ELF-1 (cell line): ENCODE measurements at regions not wholly inside any gene's neighbourhood (a gene's known extent, or its start where the extent isn't known, plus 50 kb on each side); places are given as distances from the start of the nearest gene placed in this dataset.

Experiments used
- DNase-seq: peaks from one replicate; pipeline ENCODE4 v3.0.0-alpha.2; 2016; ENCODE audit warnings: low read depth, low spot score

GRCh38 chr4:60013464-60014184 is 1186.5 kb upstream of the ADGRL3 start:
- DNase-seq = no peak

GRCh38 chr4:60016971-60017370 is 1183.2 kb upstream of the ADGRL3 start:
- DNase-seq = no peak

- DNase-seq = no peak
Measured at GRCh38 chr4:60019180-60019579, 1180.9 kb upstream of the ADGRL3 start.

GRCh38 chr4:60019946-60020345 is 1180.2 kb upstream of the ADGRL3 start:
- DNase-seq = no peak

- DNase-seq = no peak
Measured at GRCh38 chr4:60020389-60020788, 1179.7 kb upstream of the ADGRL3 start.

GRCh38 chr4:60033826-60034225 is 1166.3 kb upstream of the ADGRL3 start:
- DNase-seq = peak; percentile 1

- DNase-seq = peak; percentile 11
Measured at GRCh38 chr4:60034361-60034760, 1165.8 kb upstream of the ADGRL3 start.

GRCh38 chr4:60039908-60040307 is 1160.2 kb upstream of the ADGRL3 start:
- no peak for DNase-seq

- DNase-seq = no peak
Measured at GRCh38 chr4:60042231-60042652, 1157.9 kb upstream of the ADGRL3 start.

- no peak for DNase-seq
Measured at GRCh38 chr4:60042941-60043340, 1157.2 kb upstream of the ADGRL3 start.

GRCh38 chr4:60078984-60079383 is 1121.1 kb upstream of the ADGRL3 start:
- no peak for DNase-seq

GRCh38 chr4:60081839-60082238 is 1118.3 kb upstream of the ADGRL3 start:
- no peak for DNase-seq

GRCh38 chr4:60088807-60089486 is 1111.2 kb upstream of the ADGRL3 start:
- DNase-seq = no peak

- DNase-seq = no peak
Measured at GRCh38 chr4:60089546-60090273, 1110.4 kb upstream of the ADGRL3 start.

GRCh38 chr4:60096676-60097075 is 1103.5 kb upstream of the ADGRL3 start:
- DNase-seq = no peak

- no peak for DNase-seq
Measured at GRCh38 chr4:60116592-60116991, 1083.5 kb upstream of the ADGRL3 start.

GRCh38 chr4:60117726-60118323 is 1082.3 kb upstream of the ADGRL3 start:
- no peak for DNase-seq

GRCh38 chr4:60122820-60123219 is 1077.3 kb upstream of the ADGRL3 start:
- no peak for DNase-seq

- DNase-seq = no peak
Measured at GRCh38 chr4:60128888-60129287, 1071.2 kb upstream of the ADGRL3 start.

- DNase-seq = no peak
Measured at GRCh38 chr4:60129740-60130139, 1070.4 kb upstream of the ADGRL3 start.

- no peak for DNase-seq
Measured at GRCh38 chr4:60133375-60133774, 1066.8 kb upstream of the ADGRL3 start.

- DNase-seq = no peak
Measured at GRCh38 chr4:60134099-60134498, 1066.0 kb upstream of the ADGRL3 start.
